ENCODE measurements at regions not wholly inside any gene's neighbourhood (a gene's known extent, or its start where the extent isn't known, plus 50 kb on each side); places are given as distances from the start of the nearest gene placed in this dataset.

DNA sequence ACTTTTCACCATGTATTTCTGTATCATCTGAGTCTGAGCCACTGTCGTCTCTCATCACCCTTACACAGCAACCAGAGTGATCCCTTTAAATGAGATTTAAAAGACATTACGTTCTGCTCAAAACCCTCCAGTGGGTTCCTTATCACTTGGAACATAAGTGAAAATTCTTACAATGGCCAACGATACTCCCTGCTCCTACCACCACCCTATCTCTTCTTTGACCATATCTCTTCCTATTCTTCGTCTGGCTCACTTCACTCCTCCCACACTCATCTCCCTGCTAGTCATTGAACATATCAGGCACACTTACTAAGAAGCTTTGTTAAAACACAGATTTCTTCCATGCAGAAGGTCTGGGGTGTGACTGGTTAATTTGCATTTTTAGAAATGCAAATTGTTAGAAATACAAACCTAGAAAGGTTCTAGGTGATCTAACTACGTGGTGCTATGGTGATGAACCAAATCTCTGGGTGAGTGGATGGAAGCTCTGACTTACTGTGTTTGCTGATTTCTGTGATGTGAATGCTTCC lies 166.6 kb upstream of the CD180 start:
- TF ChIP-seq, protein P1, sequence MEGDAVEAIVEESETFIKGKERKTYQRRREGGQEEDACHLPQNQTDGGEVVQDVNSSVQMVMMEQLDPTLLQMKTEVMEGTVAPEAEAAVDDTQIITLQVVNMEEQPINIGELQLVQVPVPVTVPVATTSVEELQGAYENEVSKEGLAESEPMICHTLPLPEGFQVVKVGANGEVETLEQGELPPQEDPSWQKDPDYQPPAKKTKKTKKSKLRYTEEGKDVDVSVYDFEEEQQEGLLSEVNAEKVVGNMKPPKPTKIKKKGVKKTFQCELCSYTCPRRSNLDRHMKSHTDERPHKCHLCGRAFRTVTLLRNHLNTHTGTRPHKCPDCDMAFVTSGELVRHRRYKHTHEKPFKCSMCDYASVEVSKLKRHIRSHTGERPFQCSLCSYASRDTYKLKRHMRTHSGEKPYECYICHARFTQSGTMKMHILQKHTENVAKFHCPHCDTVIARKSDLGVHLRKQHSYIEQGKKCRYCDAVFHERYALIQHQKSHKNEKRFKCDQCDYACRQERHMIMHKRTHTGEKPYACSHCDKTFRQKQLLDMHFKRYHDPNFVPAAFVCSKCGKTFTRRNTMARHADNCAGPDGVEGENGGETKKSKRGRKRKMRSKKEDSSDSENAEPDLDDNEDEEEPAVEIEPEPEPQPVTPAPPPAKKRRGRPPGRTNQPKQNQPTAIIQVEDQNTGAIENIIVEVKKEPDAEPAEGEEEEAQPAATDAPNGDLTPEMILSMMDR (IDR thresholded peaks at IDR 0.05; ENCODE audit: insufficient read depth, low read depth, low read length) = no peak
- TF ChIP-seq EZH2 (IDR thresholded peaks at IDR 0.05; ENCODE audit: insufficient read depth, low read length) = no peak

Measured in astrocyte (in vitro differentiated cells and primary cell).